Mesendoderm (in vitro differentiated cells): ENCODE measurements at regions not wholly inside any gene's neighbourhood (a gene's known extent, or its start where the extent isn't known, plus 50 kb on each side); places are given as distances from the start of the nearest gene placed in this dataset.
A peak's percentile ranks its signal among the peaks of the same experiment; 100 is the strongest.
"Not testable (repeated sequence)": the region's sequence is repeated elsewhere in the genome, so short reads cannot be mapped to it uniquely, and the experiment has no call there.

ENCODE experiments used
- DNase-seq: peaks from one replicate; pipeline ENCODE4 v3.0.0; 2013
- H2AK5ac ChIP-seq: 2 replicates; pipeline ENCODE4 v1.6.1; 2013; ENCODE audit warnings: low read length, inconsistent platforms
- H2BK120ac ChIP-seq: 2 replicates; pipeline ENCODE4 v1.6.1; 2013; ENCODE audit warnings: low read depth, mild to moderate bottlenecking, low read length, moderate library complexity, mixed read lengths
- H2BK15ac ChIP-seq: replicated peaks from 2 replicates; pipeline ENCODE4 v1.6.1; 2013; ENCODE audit warnings: low read depth, mild to moderate bottlenecking, moderate library complexity
- H2BK5ac ChIP-seq: 2 replicates; pipeline ENCODE4 v1.6.1; 2013; ENCODE audit warnings: low read length, inconsistent platforms
- H3K18ac ChIP-seq: 2 replicates; pipeline ENCODE4 v1.6.1; 2013; ENCODE audit warnings: mild to moderate bottlenecking, low read length, mixed read lengths
- H3K23ac ChIP-seq: one replicate; pipeline ENCODE4 v1.6.1; 2013; ENCODE audit warnings: low read length
- H3K27ac ChIP-seq: 2 replicates; pipeline ENCODE4 v1.5.1; 2013; ENCODE audit warnings: low read depth, mild to moderate bottlenecking, inconsistent platforms, low read length, moderate library complexity
- H3K27me3 ChIP-seq: 2 replicates; pipeline ENCODE4 v1.6.1; 2013; ENCODE audit warnings: low read length, control low read depth, mild to moderate bottlenecking, inconsistent platforms; ENCODE audit not compliant: insufficient read depth, poor library complexity
- H3K36me3 ChIP-seq: 2 replicates; pipeline ENCODE4 v1.6.1; 2013; ENCODE audit warnings: low read length, inconsistent platforms; ENCODE audit not compliant: control insufficient read depth, insufficient read depth
- H3K4ac ChIP-seq: one replicate; pipeline ENCODE4 v1.6.1; 2013; ENCODE audit warnings: low read depth, mild to moderate bottlenecking, low read length, moderate library complexity
- H3K4me1 ChIP-seq: 2 replicates; pipeline ENCODE4 v1.6.1; 2013; ENCODE audit warnings: low read depth, low read length, inconsistent platforms; ENCODE audit not compliant: control insufficient read depth
- H3K4me2 ChIP-seq: 2 replicates; pipeline ENCODE4 v1.6.1; 2013; ENCODE audit warnings: low read length
- H3K4me3 ChIP-seq: 2 replicates; pipeline ENCODE4 v1.5.1; 2013; ENCODE audit warnings: mild to moderate bottlenecking, low read length
- H3K56ac ChIP-seq: one replicate; pipeline ENCODE4 v1.6.1; 2013; ENCODE audit warnings: low read length
- H3K79me1 ChIP-seq: 2 replicates; pipeline ENCODE4 v1.6.1; 2013; ENCODE audit warnings: low read length, inconsistent platforms
- H3K79me2 ChIP-seq: 2 replicates; pipeline ENCODE4 v1.6.1; 2013; ENCODE audit warnings: mild to moderate bottlenecking, low read length; ENCODE audit not compliant: control insufficient read depth, insufficient read depth
- H3K9ac ChIP-seq: 2 replicates; pipeline ENCODE4 v1.6.1; 2013; ENCODE audit warnings: low read length, inconsistent platforms
- H4K5ac ChIP-seq: one replicate; pipeline ENCODE4 v1.6.1; 2013; ENCODE audit warnings: low read length
- H4K8ac ChIP-seq: one replicate; pipeline ENCODE4 v1.6.1; 2013; ENCODE audit warnings: low read depth, mild to moderate bottlenecking, control low read depth, low read length, moderate library complexity
- WGBS: extraction: QIAGEN DNeasy Blood & Tissue Kit; methylation state at CpG from one replicate; pipeline ENCODE4 v1.1.7; 2013; ENCODE audit warnings: low lambda C conversion rate, missing lambda C conversion rate; ENCODE audit not compliant: insufficient coverage; ENCODE audit errors: extremely low coverage; 5-methylcytosine and 5-hydroxymethylcytosine counted together

GRCh38 chr20:48033005-48033404, 247.7 kb upstream of the SULF2 start:
- not testable (repeated sequence) for H2BK120ac ChIP-seq

GRCh38 chr20:48031122-48031521, 245.8 kb upstream of the SULF2 start:
- no CpG with 5 or more reads among the region's 4 CpGs for WGBS
- no peak for DNase-seq
- no peak overlapping the region for H3K27ac ChIP-seq

More at GRCh38 chr20:48033005-48033404, 247.7 kb upstream of the SULF2 start:
- H3K79me2 ChIP-seq, H2BK5ac ChIP-seq, H3K9ac ChIP-seq, H3K18ac ChIP-seq, H3K79me1 ChIP-seq, H2AK5ac ChIP-seq, H4K8ac ChIP-seq, H2BK15ac ChIP-seq, H3K27ac ChIP-seq, H3K23ac ChIP-seq, H4K5ac ChIP-seq, H3K36me3 ChIP-seq, H3K27me3 ChIP-seq, H3K4me1 ChIP-seq, H3K4ac ChIP-seq, H3K4me3 ChIP-seq, DNase-seq, H3K4me2 ChIP-seq, H3K56ac ChIP-seq: not testable (repeated sequence)
- no CpG with 5 or more reads among the region's 8 CpGs for WGBS

GRCh38 chr20:48026981-48027592, 241.8 kb upstream of the SULF2 start:
- Histone ChIP-seq H2BK5ac (no peak overlapping the region), H3K4ac (no peak overlapping the region), H3K56ac (peak overlapping the region; percentile 11), H3K18ac (no peak overlapping the region), H3K27ac (no peak overlapping the region), H2BK15ac (no peak overlapping the region), H3K4me3 (no peak overlapping the region), H3K4me2 (no peak overlapping the region), H3K36me3 (no peaks in the 10 kb centered on the region), H3K9ac (no peak overlapping the region), H4K5ac (no peak overlapping the region), H4K8ac (no peak overlapping the region), H2BK120ac (no peak overlapping the region), H3K4me1 (peaks cover 8% of the 10 kb centered on the region), H3K79me1 (no peaks in the 10 kb centered on the region), H3K27me3 (no peaks in the 10 kb centered on the region), H2AK5ac (no peak overlapping the region), H3K79me2 (no peaks in the 10 kb centered on the region), H3K23ac (no peak overlapping the region)
- WGBS = no CpG with 5 or more reads among the region's 9 CpGs
- DNase-seq = no peak

More at GRCh38 chr20:48031122-48031521, 245.8 kb upstream of the SULF2 start:
- Histone ChIP-seq H4K5ac (no peak overlapping the region), H2BK5ac (no peak overlapping the region), H2AK5ac (no peak overlapping the region), H3K4me2 (no peak overlapping the region), H3K56ac (no peak overlapping the region), H2BK120ac (no peak overlapping the region), H3K9ac (no peak overlapping the region), H3K79me2 (no peaks in the 10 kb centered on the region), H2BK15ac (no peak overlapping the region), H3K18ac (no peak overlapping the region), H3K4ac (no peak overlapping the region), H3K27me3 (no peaks in the 10 kb centered on the region), H3K23ac (no peak overlapping the region), H3K4me1 (peaks cover 5% of the 10 kb centered on the region), H3K36me3 (no peaks in the 10 kb centered on the region), H3K4me3 (no peak overlapping the region), H4K8ac (no peak overlapping the region), H3K79me1 (no peaks in the 10 kb centered on the region)

GRCh38 chr20:48025661-48026060, 240.4 kb upstream of the SULF2 start:
- DNase-seq = no peak
- Histone ChIP-seq H2AK5ac (no peak overlapping the region), H3K79me2 (no peaks in the 10 kb centered on the region), H3K79me1 (no peaks in the 10 kb centered on the region), H3K27me3 (no peaks in the 10 kb centered on the region), H3K9ac (no peak overlapping the region), H3K27ac (no peak overlapping the region), H3K36me3 (no peaks in the 10 kb centered on the region), H4K8ac (no peak overlapping the region), H4K5ac (no peak overlapping the region), H3K4ac (no peak overlapping the region), H2BK5ac (no peak overlapping the region), H2BK120ac (no peak overlapping the region), H3K18ac (no peak overlapping the region), H3K4me3 (no peak overlapping the region), H3K56ac (no peak overlapping the region), H3K23ac (no peak overlapping the region), H3K4me2 (no peak overlapping the region), H2BK15ac (no peak overlapping the region), H3K4me1 (peaks cover 8% of the 10 kb centered on the region)
- no CpG with 5 or more reads among the region's 4 CpGs for WGBS

- Histone ChIP-seq H3K27ac (no peak overlapping the region), H3K56ac (peak overlapping the region; percentile 74), H3K9ac (no peak overlapping the region), H2BK5ac (no peak overlapping the region), H2BK120ac (no peak overlapping the region), H4K8ac (no peak overlapping the region), H3K4me1 (peaks cover 8% of the 10 kb centered on the region), H4K5ac (no peak overlapping the region), H2BK15ac (no peak overlapping the region), H3K4me2 (no peak overlapping the region), H3K79me2 (no peaks in the 10 kb centered on the region), H3K23ac (no peak overlapping the region), H3K4me3 (no peak overlapping the region), H3K4ac (no peak overlapping the region), H2AK5ac (no peak overlapping the region), H3K18ac (no peak overlapping the region), H3K36me3 (no peaks in the 10 kb centered on the region), H3K27me3 (no peaks in the 10 kb centered on the region), H3K79me1 (no peaks in the 10 kb centered on the region)
- DNase-seq = peak; percentile 51
- WGBS = no CpG with 5 or more reads among the region's 13 CpGs
Measured at GRCh38 chr20:48025051-48025515, 239.8 kb upstream of the SULF2 start.

GRCh38 chr20:48024539-48024938, 239.3 kb upstream of the SULF2 start:
- no peak overlapping the region for H2AK5ac ChIP-seq
- H3K4me1 ChIP-seq = peaks cover 8% of the 10 kb centered on the region
- no peak overlapping the region for H3K4me2 ChIP-seq
- no peaks in the 10 kb centered on the region for H3K27me3 ChIP-seq
- no peak overlapping the region for H3K9ac ChIP-seq
- H3K79me1 ChIP-seq = no peaks in the 10 kb centered on the region
- no peak overlapping the region for H2BK120ac ChIP-seq
- no peak overlapping the region for H4K8ac ChIP-seq
- H3K23ac ChIP-seq = no peak overlapping the region
- WGBS = no CpG with 5 or more reads among the region's 3 CpGs
- no peak overlapping the region for H3K4ac ChIP-seq
- no peak overlapping the region for H2BK15ac ChIP-seq
- no peak overlapping the region for H3K56ac ChIP-seq
- no peak overlapping the region for H3K18ac ChIP-seq
- H4K5ac ChIP-seq = no peak overlapping the region
- no peaks in the 10 kb centered on the region for H3K36me3 ChIP-seq
- DNase-seq = no peak
- H3K79me2 ChIP-seq = no peaks in the 10 kb centered on the region
- no peak overlapping the region for H3K4me3 ChIP-seq
- H3K27ac ChIP-seq = no peak overlapping the region
- no peak overlapping the region for H2BK5ac ChIP-seq
